Neural progenitor cell (in vitro differentiated cells): ENCODE measurements at regions not wholly inside any gene's neighbourhood (a gene's known extent, or its start where the extent isn't known, plus 50 kb on each side); places are given as distances from the start of the nearest gene placed in this dataset.
A peak's percentile ranks its signal among the peaks of the same experiment; 100 is the strongest.

ENCODE experiments used
- DNase-seq: peaks from one replicate; pipeline ENCODE4 v3.0.0-alpha.2; 2016; ENCODE audit warnings: low spot score
- H2AFZ ChIP-seq: fragments of 200-600 bp; sonication (generic); replicated peaks from 2 replicates; pipeline ENCODE4 v1.6.1; 2016; ENCODE audit warnings: antibody characterized with exemption
- H3F3A ChIP-seq: fragments of 200-600 bp; sonication (generic); 2 replicates; pipeline ENCODE4 v1.6.1; 2016; ENCODE audit warnings: antibody characterized with exemption, low read depth
- H3K27ac ChIP-seq: fragments of 200-600 bp; sonication (generic); 2 replicates; pipeline ENCODE4 v1.5.1; 2016; ENCODE audit warnings: mild to moderate bottlenecking
- H3K27me3 ChIP-seq: fragments of 200-600 bp; sonication (generic); 2 replicates; pipeline ENCODE4 v1.6.1; 2016; ENCODE audit warnings: mild to moderate bottlenecking, moderate library complexity
- H3K36me3 ChIP-seq: fragments of 200-600 bp; sonication (generic); 2 replicates; pipeline ENCODE4 v1.5.1; 2016
- H3K4me1 ChIP-seq: fragments of 200-600 bp; sonication (generic); 2 replicates; pipeline ENCODE4 v1.6.1; 2016; ENCODE audit warnings: mixed run types
- H3K4me2 ChIP-seq: fragments of 200-600 bp; sonication (generic); 2 replicates; pipeline ENCODE4 v1.6.1; 2016
- H3K4me3 ChIP-seq: fragments of 200-600 bp; sonication (generic); 2 replicates; pipeline ENCODE4 v1.5.1; 2016
- H3K79me2 ChIP-seq: fragments of 200-600 bp; sonication (generic); 2 replicates; pipeline ENCODE4 v1.6.1; 2016; ENCODE audit warnings: low read depth
- H3K9ac ChIP-seq: fragments of 200-600 bp; sonication (generic); 2 replicates; pipeline ENCODE4 v1.6.1; 2016
- H3K9me3 ChIP-seq: fragments of 200-600 bp; sonication (generic); 2 replicates; pipeline ENCODE4 v1.5.1; 2016; ENCODE audit warnings: low read depth
- H4K20me1 ChIP-seq: fragments of 200-600 bp; sonication (generic); 2 replicates; pipeline ENCODE4 v1.6.1; 2016; ENCODE audit warnings: low read depth
- H3K27ac Mint-ChIP-seq: 3 replicates; pipeline ENCODE4 v1.8.0; 2021; ENCODE audit warnings: mixed read lengths
- H3K27me3 Mint-ChIP-seq: 2 replicates; pipeline ENCODE4 v1.8.0; 2022; ENCODE audit warnings: low read depth, mild to moderate bottlenecking, inconsistent platforms, moderate library complexity, mixed read lengths; ENCODE audit not compliant: insufficient read depth
- H3K36me3 Mint-ChIP-seq: 3 replicates; pipeline ENCODE4 v1.8.0; 2021; ENCODE audit warnings: mixed read lengths
- H3K4me1 Mint-ChIP-seq: 3 replicates; pipeline ENCODE4 v1.8.0; 2021; ENCODE audit warnings: mixed read lengths
- H3K4me3 Mint-ChIP-seq: 3 replicates; pipeline ENCODE4 v1.8.0; 2021; ENCODE audit warnings: mild to moderate bottlenecking, moderate library complexity, mixed read lengths
- H3K9me3 Mint-ChIP-seq: 3 replicates; pipeline ENCODE4 v1.8.0; 2020; ENCODE audit warnings: mixed read lengths
- CTCF ChIP-seq: fragments of 200-600 bp; sonication (generic); IDR thresholded peaks from 2 replicates; pipeline ENCODE4 v1.5.1; 2017; ENCODE audit warnings: antibody characterized with exemption, mild to moderate bottlenecking
- EZH2 ChIP-seq: fragments of 200-600 bp; sonication (generic); IDR thresholded peaks from 2 replicates; pipeline ENCODE4 v1.6.1; 2017; ENCODE audit warnings: antibody characterized with exemption, mild to moderate bottlenecking, moderate library complexity
- EZH2phosphoT487 ChIP-seq: fragments of 200-600 bp; sonication (generic); IDR thresholded peaks from 2 replicates; pipeline ENCODE4 v1.6.1; 2017; ENCODE audit warnings: antibody characterized with exemption

- H3K36me3 ChIP-seq = no peaks in the 10 kb centered on the region
- H3K4me3 Mint-ChIP-seq = no peak overlapping the region
- no peak overlapping the region for H3K4me2 ChIP-seq
- no peaks in the 10 kb centered on the region for H4K20me1 ChIP-seq
- H3K27me3 ChIP-seq = no peaks in the 10 kb centered on the region
- no peaks in the 10 kb centered on the region for H3K9me3 ChIP-seq
- H3K36me3 Mint-ChIP-seq = no peaks in the 10 kb centered on the region
- H3K27me3 Mint-ChIP-seq = no peaks in the 10 kb centered on the region
- H3K4me3 ChIP-seq = no peak overlapping the region
- no peak overlapping the region for H2AFZ ChIP-seq
- no peaks in the 10 kb centered on the region for H3K4me1 Mint-ChIP-seq
- TF ChIP-seq CTCF = no peak
- TF ChIP-seq EZH2 = no peak
- TF ChIP-seq EZH2phosphoT487 = no peak
- H3F3A ChIP-seq = no peaks in the 10 kb centered on the region
- H3K9me3 Mint-ChIP-seq = peaks cover 6% of the 10 kb centered on the region
- DNase-seq = no peak
- no peak overlapping the region for H3K27ac Mint-ChIP-seq
- no peaks in the 10 kb centered on the region for H3K79me2 ChIP-seq
- no peaks in the 10 kb centered on the region for H3K4me1 ChIP-seq
- H3K27ac ChIP-seq = no peak overlapping the region
- no peak overlapping the region for H3K9ac ChIP-seq
Observed at GRCh38 chr6:76516924-76517323, 444.5 kb upstream of the IMPG1 start.

GRCh38 chr6:76510489-76510888 is 438.0 kb upstream of the IMPG1 start:
- Histone ChIP-seq H3K9ac (no peak overlapping the region), H3K4me3 (no peak overlapping the region), H4K20me1 (no peaks in the 10 kb centered on the region), H3K27me3 (no peaks in the 10 kb centered on the region), H3K4me1 (no peaks in the 10 kb centered on the region), H3K9me3 (no peaks in the 10 kb centered on the region), H2AFZ (no peak overlapping the region), H3K79me2 (no peaks in the 10 kb centered on the region), H3F3A (no peaks in the 10 kb centered on the region), H3K27ac (no peak overlapping the region), H3K4me2 (no peak overlapping the region), H3K36me3 (no peaks in the 10 kb centered on the region)
- TF ChIP-seq EZH2phosphoT487 (no peak), EZH2 (no peak), CTCF (no peak)
- Mint-ChIP-seq H3K27me3 (no peaks in the 10 kb centered on the region), H3K27ac (no peak overlapping the region), H3K4me3 (no peak overlapping the region), H3K4me1 (peaks cover 4% of the 10 kb centered on the region), H3K9me3 (no peaks in the 10 kb centered on the region), H3K36me3 (no peaks in the 10 kb centered on the region)
- peak; percentile 5 for DNase-seq

GRCh38 chr6:76509397-76509796 is 436.9 kb upstream of the IMPG1 start:
- H3K27ac ChIP-seq = no peak overlapping the region
- no peak for TF ChIP-seq EZH2phosphoT487
- no peak for TF ChIP-seq CTCF
- no peak for TF ChIP-seq EZH2
- H3K9me3 Mint-ChIP-seq = no peaks in the 10 kb centered on the region

GRCh38 chr6:76506808-76507207 is 434.3 kb upstream of the IMPG1 start:
- Mint-ChIP-seq H3K9me3 (no peaks in the 10 kb centered on the region), H3K4me1 (peaks cover 4% of the 10 kb centered on the region), H3K27ac (no peak overlapping the region), H3K4me3 (no peak overlapping the region), H3K36me3 (no peaks in the 10 kb centered on the region), H3K27me3 (no peaks in the 10 kb centered on the region)
- H3F3A ChIP-seq = no peaks in the 10 kb centered on the region
- no peaks in the 10 kb centered on the region for H3K36me3 ChIP-seq
- TF ChIP-seq EZH2phosphoT487 (no peak), CTCF (no peak), EZH2 (no peak)
- no peak for DNase-seq
- peak overlapping the region; percentile 43 for H2AFZ ChIP-seq
- no peak overlapping the region for H3K27ac ChIP-seq
- H4K20me1 ChIP-seq = no peaks in the 10 kb centered on the region
- no peaks in the 10 kb centered on the region for H3K79me2 ChIP-seq
- H3K4me1 ChIP-seq = no peaks in the 10 kb centered on the region
- no peak overlapping the region for H3K4me2 ChIP-seq
- H3K4me3 ChIP-seq = no peak overlapping the region
- H3K27me3 ChIP-seq = no peaks in the 10 kb centered on the region
- H3K9ac ChIP-seq = no peak overlapping the region
- H3K9me3 ChIP-seq = no peaks in the 10 kb centered on the region

More at GRCh38 chr6:76509397-76509796, 436.9 kb upstream of the IMPG1 start:
- Mint-ChIP-seq H3K4me3 (no peak overlapping the region), H3K27ac (no peak overlapping the region), H3K4me1 (peaks cover 4% of the 10 kb centered on the region), H3K36me3 (no peaks in the 10 kb centered on the region), H3K27me3 (no peaks in the 10 kb centered on the region)
- Histone ChIP-seq H3K4me1 (no peaks in the 10 kb centered on the region), H3K36me3 (no peaks in the 10 kb centered on the region), H3F3A (no peaks in the 10 kb centered on the region), H2AFZ (no peak overlapping the region), H4K20me1 (no peaks in the 10 kb centered on the region), H3K9ac (no peak overlapping the region), H3K4me3 (no peak overlapping the region), H3K27me3 (no peaks in the 10 kb centered on the region), H3K4me2 (no peak overlapping the region), H3K79me2 (no peaks in the 10 kb centered on the region), H3K9me3 (no peaks in the 10 kb centered on the region)
- no peak for DNase-seq
